Adrenal gland (tissue), 9 donors: ENCODE measurements at regions not wholly inside any gene's neighbourhood (a gene's known extent, or its start where the extent isn't known, plus 50 kb on each side); places are given as distances from the start of the nearest gene placed in this dataset.

ENCODE experiments used
- DNase-seq, 7 donors: peaks; one replicate each; pipeline ENCODE4 v3.0.0-alpha.2; 2019 to 2020
- H3K27ac ChIP-seq, 5 donors: fragments of 200-600 bp; sonication (generic) in 4 of 5; 1 replicate in 3 of 5; 2 replicates in 2 of 5; pipeline versions ENCODE4 v1.5.1 to v1.8.0; 2016 to 2020; ENCODE audit warnings: mild to moderate bottlenecking in 1 of 5
- H3K27me3 ChIP-seq: fragments of 200-600 bp; 2 replicates; pipeline ENCODE4 v1.8.0; 2021
- H3K36me3 ChIP-seq, 2 donors: fragments of 200-600 bp; replicated peaks in 1 of 2; 1 replicate in 1 of 2; 2 replicates in 1 of 2; pipeline versions ENCODE4 v1.5.1 to v1.8.0; 2018 to 2022
- H3K4me1 ChIP-seq, 2 donors: fragments of 200-600 bp; replicated peaks in 1 of 2; 1 replicate in 1 of 2; 2 replicates in 1 of 2; pipeline versions ENCODE4 v1.5.1 to v1.8.0; 2018 to 2021
- H3K4me3 ChIP-seq, 4 donors: fragments of 200-600 bp; sonication (generic) in 3 of 4; one replicate each; pipeline ENCODE4 v1.5.1; 2016 to 2018
- H3K9me3 ChIP-seq, 3 donors: fragments of 200-600 bp; sonication (generic) in 1 of 3; replicated peaks in 1 of 3; 1 replicate in 2 of 3; 2 replicates in 1 of 3; pipeline versions ENCODE4 v1.5.1 to v1.8.0; 2016 to 2021
- CTCF ChIP-seq, 6 experiments: fragments of 450-650 bp in 4 of 6; fragments of 200-600 bp in 2 of 6; sonication (generic) in 1 of 6; IDR thresholded peaks; 1 replicate in 5 of 6; 2 replicates in 1 of 6; pipeline versions ENCODE4 v1.5.1 to v1.8.0; 2016 to 2021; ENCODE audit warnings: antibody characterized with exemption in 6 of 6, mild to moderate bottlenecking in 2 of 6, moderate library complexity in 1 of 6
- POLR2A ChIP-seq, 2 donors: fragments of 450-650 bp; IDR thresholded peaks; one replicate each; pipeline ENCODE4 v1.6.1; 2017; ENCODE audit warnings: antibody characterized with exemption in 2 of 2, mild to moderate bottlenecking in 2 of 2, moderate library complexity in 1 of 2
- WGBS, 4 donors: extraction: QIAGEN DNeasy Blood & Tissue Kit in 2 of 4; methylation state at CpG; one replicate each; pipeline versions ENCODE4 v1.1.5 to v1.1.7; 2013 to 2017; 5-methylcytosine and 5-hydroxymethylcytosine counted together
- intact Hi-C, 2 donors: fragments of 100-400 bp; cut with DNase I; formaldehyde crosslinking; loops; one replicate each; pipeline versions ENCODE4 v1.14.1 to v1.15.0; 2022 to 2023
- donor health status: healthy with polysubstance abuse.
- donor health status: Bipolar disorder and iron deficiency.
- donor health status: DM: yes; HTN: yes; CAD: no.
- donor health status: DM: no; HTN: no; CAD: no.
- donor health status: DM: no; HTN: no; CAD: no.

GRCh38 chr15:81945014-81945615, 100.7 kb downstream of the MEX3B start:
- H3K27ac ChIP-seq, result no peak overlapping the region
- H3K9me3 ChIP-seq, result no peaks in the 10 kb centered on the region
- intact Hi-C loops, result no loop called here
- H3K27me3 ChIP-seq, result no peaks in the 10 kb centered on the region
- H3K36me3 ChIP-seq, result no peaks in the 10 kb centered on the region
- 64 to 74% (median 66%) methylated on average over 6 of the region's 6 CpGs for WGBS, 4 donors
- H3K4me3 ChIP-seq, result no peak overlapping the region
- no peak for DNase-seq
- no peaks in the 10 kb centered on the region for H3K4me1 ChIP-seq
- TF ChIP-seq CTCF (IDR thresholded peaks at IDR 0.05) (no peak), POLR2A (IDR thresholded peaks at IDR 0.05) (no peak)

GRCh38 chr15:81942655-81943195, 103.1 kb downstream of the MEX3B start:
- H3K36me3 ChIP-seq, result no peaks in the 10 kb centered on the region
- intact Hi-C loops, result no loop called here
- TF ChIP-seq POLR2A (IDR thresholded peaks at IDR 0.05) (no peak), CTCF (IDR thresholded peaks at IDR 0.05) (no peak)
- H3K4me1 ChIP-seq, result no peaks in the 10 kb centered on the region
- no peak overlapping the region for H3K4me3 ChIP-seq
- H3K9me3 ChIP-seq, result peaks cover 0 to 4% (median 0%) of the 10 kb centered on the region in 3 donors
- H3K27me3 ChIP-seq, result no peaks in the 10 kb centered on the region
- WGBS, 4 donors, result 65 to 68% (median 66%) methylated on average over 3 of the region's 3 CpGs
- no peak overlapping the region for H3K27ac ChIP-seq
- DNase-seq, result no peak

- no peak for DNase-seq
- Histone ChIP-seq H3K27me3 (no peaks in the 10 kb centered on the region), H3K9me3 (peaks cover 0 to 4% (median 0%) of the 10 kb centered on the region in 3 donors), H3K27ac (no peak overlapping the region), H3K4me1 (no peaks in the 10 kb centered on the region), H3K36me3 (no peaks in the 10 kb centered on the region), H3K4me3 (no peak overlapping the region)
- intact Hi-C loops, result no loop called here
- no peak for TF ChIP-seq CTCF (IDR thresholded peaks at IDR 0.05)
- TF ChIP-seq POLR2A (IDR thresholded peaks at IDR 0.05), result no peak
- WGBS, 4 donors, result 40 to 54% (median 45%) methylated on average over 1 of the region's 1 CpG
Observed at GRCh38 chr15:81942157-81942556, 103.7 kb downstream of the MEX3B start.

GRCh38 chr15:81941479-81941878, 104.3 kb downstream of the MEX3B start:
- Histone ChIP-seq H3K4me1 (no peaks in the 10 kb centered on the region), H3K36me3 (no peaks in the 10 kb centered on the region), H3K4me3 (no peak overlapping the region), H3K27ac (no peak overlapping the region), H3K9me3 (peaks cover 0 to 4% (median 0%) of the 10 kb centered on the region in 3 donors), H3K27me3 (no peaks in the 10 kb centered on the region)
- 63 to 72% (median 67%) methylated on average over 4 of the region's 4 CpGs for WGBS, 4 donors
- TF ChIP-seq POLR2A (IDR thresholded peaks at IDR 0.05) (no peak), CTCF (IDR thresholded peaks at IDR 0.05) (no peak)
- DNase-seq, result no peak
- intact Hi-C loops, result no loop called here
